Liver (tissue), 8 donors: ENCODE measurements at regions not wholly inside any gene's neighbourhood (a gene's known extent, or its start where the extent isn't known, plus 50 kb on each side); places are given as distances from the start of the nearest gene placed in this dataset.

Experiments
- DNase-seq: peaks from one replicate; pipeline ENCODE4 v3.0.0-alpha.2; 2017; ENCODE audit warnings: low spot score
- H3K27ac ChIP-seq, 2 donors: one replicate each; pipeline ENCODE4 v1.7.0; 2013; ENCODE audit warnings: inconsistent platforms in 2 of 2, low read length in 2 of 2, control low read depth in 1 of 2, low read depth in 1 of 2, mild to moderate bottlenecking in 1 of 2
- H3K27me3 ChIP-seq, 4 donors: one replicate each; pipeline versions ENCODE4 v1.6.1 to v1.7.0; 2013; ENCODE audit warnings: low read length in 3 of 4, inconsistent platforms in 1 of 4, mild to moderate bottlenecking in 1 of 4, moderate library complexity in 1 of 4; ENCODE audit not compliant: control insufficient read depth in 4 of 4, insufficient read depth in 4 of 4
- H3K36me3 ChIP-seq, 4 donors: one replicate each; pipeline versions ENCODE4 v1.6.1 to v1.7.0; 2013; ENCODE audit warnings: low read length in 3 of 4, mild to moderate bottlenecking in 3 of 4, low read depth in 1 of 4, moderate library complexity in 1 of 4; ENCODE audit not compliant: control insufficient read depth in 4 of 4, insufficient read depth in 3 of 4
- H3K4me1 ChIP-seq, 4 donors: one replicate each; pipeline versions ENCODE4 v1.6.1 to v1.7.0; 2013; ENCODE audit warnings: low read length in 3 of 4, mild to moderate bottlenecking in 3 of 4, moderate library complexity in 1 of 4; ENCODE audit not compliant: control insufficient read depth in 4 of 4, insufficient read depth in 4 of 4
- H3K4me3 ChIP-seq, 3 donors: one replicate each; pipeline versions ENCODE4 v1.6.1 to v1.7.0; 2013; ENCODE audit warnings: low read length in 3 of 3, control low read depth in 1 of 3, low read depth in 1 of 3, mild to moderate bottlenecking in 1 of 3
- H3K9ac ChIP-seq, 2 donors: one replicate each; pipeline ENCODE4 v1.7.0; 2013; ENCODE audit warnings: low read length in 2 of 2, mild to moderate bottlenecking in 2 of 2, moderate library complexity in 2 of 2, control low read depth in 1 of 2, low read depth in 1 of 2
- H3K9me3 ChIP-seq, 4 donors: one replicate each; pipeline versions ENCODE4 v1.6.1 to v1.7.0; 2013; ENCODE audit warnings: low read length in 3 of 4; ENCODE audit not compliant: control insufficient read depth in 4 of 4
- CTCF ChIP-seq: fragments of 150-350 bp; IDR thresholded peaks from 2 replicates; pipeline ENCODE4 v1.5.1; 2017; ENCODE audit warnings: improper control_type of control experiment, low read depth, low read length; ENCODE audit not compliant: missing input control
- EGR1 ChIP-seq, 2 donors: IDR thresholded peaks; 2 replicates each; pipeline ENCODE4 v1.6.1; 2016 to 2018; ENCODE audit warnings: antibody characterized with exemption in 2 of 2, low read depth in 2 of 2
- FOXA1 ChIP-seq: IDR thresholded peaks from 2 replicates; pipeline ENCODE4 v1.6.1; 2016; ENCODE audit warnings: antibody characterized with exemption
- FOXA2 ChIP-seq: IDR thresholded peaks from 2 replicates; pipeline ENCODE4 v1.6.1; 2016; ENCODE audit warnings: antibody characterized with exemption
- GABPA ChIP-seq, 2 donors: IDR thresholded peaks in 1 of 2; conservative IDR thresholded peaks in 1 of 2; 2 replicates each; pipeline ENCODE4 v1.6.1; 2016; ENCODE audit warnings: antibody characterized with exemption in 2 of 2, mild to moderate bottlenecking in 1 of 2, moderate library complexity in 1 of 2
- HNF4G ChIP-seq: IDR thresholded peaks from 2 replicates; pipeline ENCODE4 v1.6.1; 2016; ENCODE audit warnings: antibody characterized with exemption
- MAX ChIP-seq: IDR thresholded peaks from 2 replicates; pipeline ENCODE4 v1.6.1; 2016; ENCODE audit warnings: antibody characterized with exemption
- NR2F2 ChIP-seq: IDR thresholded peaks from 2 replicates; pipeline ENCODE4 v1.6.1; 2016; ENCODE audit warnings: antibody characterized with exemption
- RAD21 ChIP-seq, 2 donors: IDR thresholded peaks; 2 replicates each; pipeline ENCODE4 v1.6.1; 2016; ENCODE audit warnings: antibody characterized with exemption in 2 of 2, mild to moderate bottlenecking in 2 of 2
- RXRA ChIP-seq, 2 donors: IDR thresholded peaks; 2 replicates each; pipeline ENCODE4 v1.6.1; 2017 to 2018; ENCODE audit warnings: antibody characterized with exemption in 2 of 2, mild to moderate bottlenecking in 1 of 2
- SP1 ChIP-seq: IDR thresholded peaks from 2 replicates; pipeline ENCODE4 v1.6.1; 2018; ENCODE audit warnings: antibody characterized with exemption, mild to moderate bottlenecking
- TAF1 ChIP-seq: conservative IDR thresholded peaks from 2 replicates; pipeline ENCODE4 v1.6.1; 2016; ENCODE audit warnings: antibody characterized with exemption, mild to moderate bottlenecking
- YY1 ChIP-seq: IDR thresholded peaks from 2 replicates; pipeline ENCODE4 v1.6.1; 2016; ENCODE audit warnings: antibody characterized with exemption, mild to moderate bottlenecking
- WGBS: extraction: QIAGEN DNeasy Blood & Tissue Kit; methylation state at CpG from one replicate; pipeline ENCODE4 v1.1.7; 2013; 5-methylcytosine and 5-hydroxymethylcytosine counted together
- donor health status: healthy.
- donor health status: healthy.
- donor health status: healthy.
- donor health status: healthy.
- donor health status: healthy.

GRCh38 chr5:34562791-34563190, 93.3 kb upstream of the RAI14 start (continued):
- no peak for TF ChIP-seq CTCF

- H3K27me3 ChIP-seq = no peaks in the 10 kb centered on the region
- DNase-seq = no peak
- WGBS = 93% methylated on average over 6 of the region's 6 CpGs
- TF ChIP-seq RXRA (IDR thresholded peaks at IDR 0.05) (no peak), FOXA1 (no peak), GABPA (IDR thresholded peaks at IDR 0.05 in 1 of 2, conservative IDR thresholded peaks at IDR 0.05 in 1 of 2) (no peak), YY1 (no peak), EGR1 (IDR thresholded peaks at IDR 0.05; ENCODE audit: low read depth in 2 of 2) (no peak), NR2F2 (no peak), CTCF (no peak), MAX (no peak), SP1 (no peak), HNF4G (no peak), TAF1 (no peak), RAD21 (IDR thresholded peaks at IDR 0.05) (no peak), FOXA2 (no peak)
- no peaks in the 10 kb centered on the region for H3K4me1 ChIP-seq
- H3K9me3 ChIP-seq = no peaks in the 10 kb centered on the region
- no peak overlapping the region for H3K9ac ChIP-seq
- H3K36me3 ChIP-seq = no peaks in the 10 kb centered on the region
- no peak overlapping the region for H3K4me3 ChIP-seq
- H3K27ac ChIP-seq = no peak overlapping the region
Measured at GRCh38 chr5:34563269-34563668, 92.9 kb upstream of the RAI14 start.

- Histone ChIP-seq H3K27ac (no peak overlapping the region), H3K4me1 (no peaks in the 10 kb centered on the region), H3K27me3 (no peaks in the 10 kb centered on the region), H3K9ac (no peak overlapping the region), H3K9me3 (no peaks in the 10 kb centered on the region), H3K36me3 (no peaks in the 10 kb centered on the region), H3K4me3 (no peak overlapping the region)
- DNase-seq = no peak
- TF ChIP-seq HNF4G = no peak
- no peak for TF ChIP-seq GABPA (IDR thresholded peaks at IDR 0.05 in 1 of 2, conservative IDR thresholded peaks at IDR 0.05 in 1 of 2)
- TF ChIP-seq RAD21 (IDR thresholded peaks at IDR 0.05) = no peak
- no peak for TF ChIP-seq SP1
- TF ChIP-seq TAF1 = no peak
- 83% methylated on average over 21 of the region's 21 CpGs for WGBS
Measured at GRCh38 chr5:34563931-34564709, 92.0 kb upstream of the RAI14 start.
